ENCODE measurements at regions not wholly inside any gene's neighbourhood (a gene's known extent, or its start where the extent isn't known, plus 50 kb on each side); places are given as distances from the start of the nearest gene placed in this dataset.
"Not testable (repeated sequence)": the region's sequence is repeated elsewhere in the genome, so short reads cannot be mapped to it uniquely, and the experiment has no call there.

GRCh38 chr20:12728782-12729181 lies 280.0 kb upstream of the SPTLC3 start:
- no peak for TF ChIP-seq POLR2A (IDR thresholded peaks at IDR 0.05; ENCODE audit: low read length)
- no peak for TF ChIP-seq GATA1 (IDR thresholded peaks at IDR 0.05; ENCODE audit: low read depth, low read length)
- no peak for DNase-seq

GRCh38 chr20:12729326-12729725 lies 279.4 kb upstream of the SPTLC3 start:
- no peak for DNase-seq
- TF ChIP-seq POLR2A (IDR thresholded peaks at IDR 0.05; ENCODE audit: low read length): no peak
- no peak for TF ChIP-seq GATA1 (IDR thresholded peaks at IDR 0.05; ENCODE audit: low read depth, low read length)

- TF ChIP-seq POLR2A (IDR thresholded peaks at IDR 0.05; ENCODE audit: low read length): no peak
- no peak for DNase-seq
Measured at GRCh38 chr20:12733811-12734210, 275.0 kb upstream of the SPTLC3 start.

- DNase-seq: no peak
- no peak for TF ChIP-seq GATA1 (IDR thresholded peaks at IDR 0.05; ENCODE audit: low read depth, low read length)
- no peak for TF ChIP-seq POLR2A (IDR thresholded peaks at IDR 0.05; ENCODE audit: low read length)
Measured at GRCh38 chr20:12737497-12737896, 271.3 kb upstream of the SPTLC3 start.

- TF ChIP-seq GATA1 (IDR thresholded peaks at IDR 0.05; ENCODE audit: low read depth, low read length): no peak
- no peak for TF ChIP-seq POLR2A (IDR thresholded peaks at IDR 0.05; ENCODE audit: low read length)
- no peak for DNase-seq
Measured at GRCh38 chr20:12737900-12738299, 270.9 kb upstream of the SPTLC3 start.

GRCh38 chr20:12740647-12741046 lies 268.1 kb upstream of the SPTLC3 start:
- no peak for TF ChIP-seq GATA1 (IDR thresholded peaks at IDR 0.05; ENCODE audit: low read depth, low read length)
- TF ChIP-seq POLR2A (IDR thresholded peaks at IDR 0.05; ENCODE audit: low read length): no peak
- no peak for DNase-seq

GRCh38 chr20:12744037-12744436 lies 264.7 kb upstream of the SPTLC3 start:
- TF ChIP-seq GATA1 (IDR thresholded peaks at IDR 0.05; ENCODE audit: low read depth, low read length) (no peak), POLR2A (IDR thresholded peaks at IDR 0.05; ENCODE audit: low read length) (no peak)

GRCh38 chr20:12748359-12748994 lies 260.3 kb upstream of the SPTLC3 start:
- no peak for TF ChIP-seq GATA1 (IDR thresholded peaks at IDR 0.05; ENCODE audit: low read depth, low read length)
- no peak for TF ChIP-seq POLR2A (IDR thresholded peaks at IDR 0.05; ENCODE audit: low read length)

More at GRCh38 chr20:12744037-12744436, 264.7 kb upstream of the SPTLC3 start:
- DNase-seq: no peak

GRCh38 chr20:12750221-12750620 lies 258.6 kb upstream of the SPTLC3 start:
- TF ChIP-seq POLR2A (IDR thresholded peaks at IDR 0.05; ENCODE audit: low read length): no peak
- TF ChIP-seq GATA1 (IDR thresholded peaks at IDR 0.05; ENCODE audit: low read depth, low read length): no peak

More at GRCh38 chr20:12748359-12748994, 260.3 kb upstream of the SPTLC3 start:
- DNase-seq: no peak

GRCh38 chr20:12752900-12753693 lies 255.7 kb upstream of the SPTLC3 start:
- DNase-seq: not testable (repeated sequence)

More at GRCh38 chr20:12750221-12750620, 258.6 kb upstream of the SPTLC3 start:
- DNase-seq: no peak

GRCh38 chr20:12753742-12754141 lies 255.0 kb upstream of the SPTLC3 start:
- not testable (repeated sequence) for DNase-seq

- DNase-seq: not testable (repeated sequence)
Measured at GRCh38 chr20:12759493-12759892, 249.3 kb upstream of the SPTLC3 start.

- DNase-seq: no peak
- TF ChIP-seq GATA1 (IDR thresholded peaks at IDR 0.05; ENCODE audit: low read depth, low read length) (no peak), POLR2A (IDR thresholded peaks at IDR 0.05; ENCODE audit: low read length) (no peak)
Measured at GRCh38 chr20:12762725-12763124, 246.0 kb upstream of the SPTLC3 start.

- DNase-seq: no peak
- TF ChIP-seq POLR2A (IDR thresholded peaks at IDR 0.05; ENCODE audit: low read length) (no peak), GATA1 (IDR thresholded peaks at IDR 0.05; ENCODE audit: low read depth, low read length) (no peak)
Measured at GRCh38 chr20:12763406-12763805, 245.4 kb upstream of the SPTLC3 start.

- no peak for TF ChIP-seq GATA1 (IDR thresholded peaks at IDR 0.05; ENCODE audit: low read depth, low read length)
- no peak for TF ChIP-seq POLR2A (IDR thresholded peaks at IDR 0.05; ENCODE audit: low read length)
Measured at GRCh38 chr20:12764053-12764452, 244.7 kb upstream of the SPTLC3 start.

More at GRCh38 chr20:12764053-12764452, 244.7 kb upstream of the SPTLC3 start:
- DNase-seq: no peak
